WTC11 (cell line): ENCODE measurements at regions not wholly inside any gene's neighbourhood (a gene's known extent, or its start where the extent isn't known, plus 50 kb on each side); places are given as distances from the start of the nearest gene placed in this dataset.

ENCODE experiments used
- CTCF ChIP-seq: fragments of 200-600 bp; IDR thresholded peaks from 2 replicates; pipeline ENCODE4 v1.8.0; 2022; ENCODE audit warnings: antibody characterized with exemption
- MAX ChIP-seq: sonication (generic); formaldehyde crosslinking; IDR thresholded peaks from 2 replicates; pipeline ENCODE4 v1.8.0; 2022; ENCODE audit warnings: mild to moderate bottlenecking, missing genetic modification reagents
- MYBL2 ChIP-seq: sonication (generic); formaldehyde crosslinking; IDR thresholded peaks from 2 replicates; pipeline ENCODE4 v1.8.1; 2023; ENCODE audit warnings: mild to moderate bottlenecking, moderate library complexity, missing genetic modification reagents
- RELA ChIP-seq: sonication (generic); formaldehyde crosslinking; IDR thresholded peaks from 2 replicates; pipeline ENCODE4 v1.8.1; 2022; ENCODE audit warnings: missing genetic modification reagents, mild to moderate bottlenecking, borderline replicate concordance
- TEAD4 ChIP-seq: sonication (generic); formaldehyde crosslinking; IDR thresholded peaks from 2 replicates; pipeline ENCODE4 v1.8.0; 2022; ENCODE audit warnings: mild to moderate bottlenecking, missing genetic modification reagents
- USF2 ChIP-seq: sonication (generic); formaldehyde crosslinking; IDR thresholded peaks from 2 replicates; pipeline ENCODE4 v1.8.1; 2023; ENCODE audit warnings: mild to moderate bottlenecking, missing genetic modification reagents, moderate library complexity
- TF ChIP-seq, protein P1 (sequence below): fragments of 250-450 bp; sonication (Bioruptor Pico); IDR thresholded peaks from 2 replicates; pipeline ENCODE4 v2.1.2; 2022; ENCODE audit warnings: mild to moderate bottlenecking, moderate library complexity

DNA sequence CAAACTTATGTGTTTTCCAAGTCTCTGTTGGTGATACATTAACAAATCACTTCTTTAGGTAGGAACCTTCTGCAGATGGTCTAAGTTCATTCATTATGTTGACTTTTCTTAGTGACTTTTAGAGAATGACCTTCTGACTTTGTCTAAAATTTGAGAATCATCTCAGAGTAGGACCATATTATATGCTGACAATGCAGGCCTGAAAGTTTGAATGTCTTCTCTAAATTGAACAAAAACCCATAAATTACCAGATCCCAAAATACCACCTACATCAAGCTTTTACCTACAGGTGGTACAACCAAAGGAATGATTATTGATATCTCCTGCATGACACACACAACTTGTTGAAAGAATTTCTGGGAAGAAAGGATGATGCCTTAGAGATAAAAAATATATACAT is 191.5 kb downstream of the SOD2 start:
- TF ChIP-seq CTCF (no peak), TEAD4 (CRISPR knock-in tag) (no peak), RELA (CRISPR knock-in tag) (no peak), MAX (CRISPR knock-in tag) (no peak), MYBL2 (CRISPR knock-in tag) (no peak), USF2 (CRISPR knock-in tag) (no peak)
- TF ChIP-seq, protein P1, sequence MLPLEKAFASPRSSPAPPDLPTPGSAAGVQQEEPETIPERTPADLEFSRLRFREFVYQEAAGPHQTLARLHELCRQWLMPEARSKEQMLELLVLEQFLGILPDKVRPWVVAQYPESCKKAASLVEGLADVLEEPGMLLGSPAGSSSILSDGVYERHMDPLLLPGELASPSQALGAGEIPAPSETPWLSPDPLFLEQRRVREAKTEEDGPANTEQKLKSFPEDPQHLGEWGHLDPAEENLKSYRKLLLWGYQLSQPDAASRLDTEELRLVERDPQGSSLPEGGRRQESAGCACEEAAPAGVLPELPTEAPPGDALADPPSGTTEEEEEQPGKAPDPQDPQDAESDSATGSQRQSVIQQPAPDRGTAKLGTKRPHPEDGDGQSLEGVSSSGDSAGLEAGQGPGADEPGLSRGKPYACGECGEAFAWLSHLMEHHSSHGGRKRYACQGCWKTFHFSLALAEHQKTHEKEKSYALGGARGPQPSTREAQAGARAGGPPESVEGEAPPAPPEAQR (CRISPR knock-in tag), result no peak
